KMS-11 (cell line): ENCODE measurements at regions not wholly inside any gene's neighbourhood (a gene's known extent, or its start where the extent isn't known, plus 50 kb on each side); places are given as distances from the start of the nearest gene placed in this dataset.

ENCODE experiments used
- H2AFZ ChIP-seq: fragments of 200-600 bp; sonication (generic); 2 replicates; pipeline ENCODE4 v1.6.1; 2016; ENCODE audit warnings: antibody characterized with exemption, mixed run types, low read depth
- H3K27ac ChIP-seq: fragments of 200-600 bp; sonication (generic); 2 replicates; pipeline ENCODE4 v1.6.1; 2016; ENCODE audit warnings: mild to moderate bottlenecking, mixed run types
- H3K27me3 ChIP-seq: fragments of 200-600 bp; sonication (generic); 2 replicates; pipeline ENCODE4 v1.6.1; 2017; ENCODE audit warnings: mild to moderate bottlenecking, low read depth, mixed run types, moderate library complexity; ENCODE audit not compliant: insufficient read depth
- H3K36me3 ChIP-seq: fragments of 200-600 bp; sonication (generic); 2 replicates; pipeline ENCODE4 v1.6.1; 2017; ENCODE audit warnings: mild to moderate bottlenecking, mixed run types; ENCODE audit not compliant: insufficient read depth
- H3K4me1 ChIP-seq: fragments of 200-600 bp; sonication (generic); 2 replicates; pipeline ENCODE4 v1.6.1; 2016; ENCODE audit warnings: mild to moderate bottlenecking, low read depth, mixed run types; ENCODE audit not compliant: poor library complexity, severe bottlenecking
- H3K4me2 ChIP-seq: fragments of 200-600 bp; sonication (generic); 2 replicates; pipeline ENCODE4 v1.7.0; 2016; ENCODE audit warnings: mild to moderate bottlenecking, mixed run types
- H3K4me3 ChIP-seq: fragments of 200-600 bp; sonication (generic); IDR thresholded peaks from 2 replicates; pipeline ENCODE4 v1.6.1; 2017; ENCODE audit warnings: low read depth, low read length, mixed read lengths; ENCODE audit not compliant: insufficient read depth
- H3K79me2 ChIP-seq: fragments of 200-600 bp; sonication (generic); 2 replicates; pipeline ENCODE4 v1.6.1; 2016; ENCODE audit warnings: low read depth, mixed run types; ENCODE audit not compliant: insufficient read depth
- H3K9ac ChIP-seq: fragments of 200-600 bp; sonication (generic); 2 replicates; pipeline ENCODE4 v1.6.1; 2016; ENCODE audit warnings: mild to moderate bottlenecking, mixed run types
- H4K20me1 ChIP-seq: fragments of 200-600 bp; sonication (generic); 2 replicates; pipeline ENCODE4 v1.6.1; 2016; ENCODE audit warnings: mild to moderate bottlenecking, mixed run types; ENCODE audit not compliant: insufficient read depth
- CTCF ChIP-seq: fragments of 200-600 bp; sonication (generic); conservative IDR thresholded peaks from 2 replicates; pipeline ENCODE4 v1.6.1; 2017; ENCODE audit warnings: low read depth, mild to moderate bottlenecking, antibody characterized with exemption, low read length, moderate library complexity, mixed read lengths

- H3K4me2 ChIP-seq = peak overlapping the region; percentile 58; the same call in 1 of the 2 replicates
Measured at GRCh38 chr4:14908635-14909034, 93.6 kb upstream of the CPEB2 start.

DNA sequence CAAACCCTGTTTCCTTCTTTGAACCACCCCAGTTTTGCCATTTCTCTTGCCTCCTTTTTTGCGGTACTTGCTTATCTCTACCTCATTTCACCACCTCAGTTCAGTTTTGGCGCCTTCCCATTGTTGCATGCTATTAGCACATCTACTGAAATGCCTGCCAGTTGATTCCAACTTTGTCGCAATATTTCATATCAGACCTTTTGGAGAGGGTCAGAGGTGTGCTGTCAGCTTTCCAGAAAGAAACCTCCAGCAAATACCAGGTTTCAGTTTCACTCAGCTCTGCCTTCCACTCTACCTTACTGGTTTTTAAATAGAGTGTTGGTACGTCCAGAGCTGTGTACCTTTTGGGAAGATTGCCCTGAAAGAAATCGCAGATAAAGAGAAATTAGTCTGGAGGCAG, 91.9 kb upstream of the CPEB2 start:
- no peaks in the 10 kb centered on the region for H3K36me3 ChIP-seq
- no peak overlapping the region for H3K9ac ChIP-seq
- H3K79me2 ChIP-seq = no peaks in the 10 kb centered on the region
- H3K27me3 ChIP-seq = no peaks in the 10 kb centered on the region
- H3K27ac ChIP-seq = no peak overlapping the region
- H3K4me1 ChIP-seq = peaks cover 49% of the 10 kb centered on the region
- no peaks in the 10 kb centered on the region for H4K20me1 ChIP-seq
- H3K4me2 ChIP-seq = peak overlapping the region; percentile 53; the same call in 1 of the 2 replicates
- H2AFZ ChIP-seq = no peak overlapping the region
- no peak overlapping the region for H3K4me3 ChIP-seq
- TF ChIP-seq CTCF = no peak

More at GRCh38 chr4:14908635-14909034, 93.6 kb upstream of the CPEB2 start:
- no peak for TF ChIP-seq CTCF
- H3K9ac ChIP-seq = no peak overlapping the region
- no peak overlapping the region for H3K4me3 ChIP-seq
- H4K20me1 ChIP-seq = no peaks in the 10 kb centered on the region
- H3K4me1 ChIP-seq = peaks cover 49% of the 10 kb centered on the region
- no peaks in the 10 kb centered on the region for H3K27me3 ChIP-seq
- H3K36me3 ChIP-seq = no peaks in the 10 kb centered on the region
- H3K27ac ChIP-seq = no peak overlapping the region; the same call in 1 of the 2 replicates
- no peaks in the 10 kb centered on the region for H3K79me2 ChIP-seq
- H2AFZ ChIP-seq = 0 out of 2 replicates have a peak overlapping the region, but pooled peaks have one; percentile 2

- Histone ChIP-seq H3K36me3 (no peaks in the 10 kb centered on the region), H2AFZ (no peak overlapping the region), H4K20me1 (no peaks in the 10 kb centered on the region), H3K9ac (no peak overlapping the region), H3K4me1 (peaks cover 54% of the 10 kb centered on the region), H3K27me3 (no peaks in the 10 kb centered on the region), H3K4me2 (no peak overlapping the region), H3K4me3 (no peak overlapping the region), H3K27ac (no peak overlapping the region), H3K79me2 (no peaks in the 10 kb centered on the region)
- no peak for TF ChIP-seq CTCF
Measured at GRCh38 chr4:14912426-14912825, 89.9 kb upstream of the CPEB2 start.

GRCh38 chr4:14915018-14915417, 87.3 kb upstream of the CPEB2 start:
- Histone ChIP-seq H3K27me3 (no peaks in the 10 kb centered on the region), H3K27ac (no peak overlapping the region), H3K4me3 (no peak overlapping the region), H4K20me1 (no peaks in the 10 kb centered on the region), H3K79me2 (no peaks in the 10 kb centered on the region), H3K36me3 (no peaks in the 10 kb centered on the region), H3K9ac (no peak overlapping the region), H3K4me2 (no peak overlapping the region), H3K4me1 (peaks cover 37% of the 10 kb centered on the region), H2AFZ (no peak overlapping the region)
- TF ChIP-seq CTCF = no peak
